NCI-H345 treated with DMSO at 0.1 percent for 48 hours (cell line): ENCODE measurements at regions not wholly inside any gene's neighbourhood (a gene's known extent, or its start where the extent isn't known, plus 50 kb on each side); places are given as distances from the start of the nearest gene placed in this dataset.

ENCODE experiments used
- DNase-seq: peaks from one replicate; lab custom pipeline; 2025; ENCODE audit not compliant: unreplicated experiment; lab: John Stamatoyannopoulos, UW

- no peak for DNase-seq
Measured at GRCh38 chr4:110953191-110953590, 330.3 kb upstream of the PITX2 start.

- no peak for DNase-seq
Measured at GRCh38 chr4:110953898-110954297, 331.0 kb upstream of the PITX2 start.

GRCh38 chr4:110955748-110956147 lies 332.9 kb upstream of the PITX2 start:
- DNase-seq: no peak

GRCh38 chr4:110959041-110959643 lies 336.3 kb upstream of the PITX2 start:
- peak; percentile 9 for DNase-seq

- DNase-seq: no peak
Measured at GRCh38 chr4:110961066-110961465, 338.2 kb upstream of the PITX2 start.

GRCh38 chr4:110962616-110963015 lies 339.7 kb upstream of the PITX2 start:
- DNase-seq: no peak

- DNase-seq: no peak
Measured at GRCh38 chr4:110963662-110964280, 340.9 kb upstream of the PITX2 start.

GRCh38 chr4:110967936-110968335 lies 345.1 kb upstream of the PITX2 start:
- no peak for DNase-seq

GRCh38 chr4:110970642-110971041 lies 347.8 kb upstream of the PITX2 start:
- no peak for DNase-seq

- DNase-seq: no peak
Measured at GRCh38 chr4:110975338-110975737, 352.5 kb upstream of the PITX2 start.

GRCh38 chr4:110977554-110977953 lies 354.7 kb upstream of the PITX2 start:
- DNase-seq: no peak

GRCh38 chr4:110978761-110979160 lies 355.9 kb upstream of the PITX2 start:
- no peak for DNase-seq

GRCh38 chr4:110982486-110982885 lies 359.6 kb upstream of the PITX2 start:
- DNase-seq: no peak

GRCh38 chr4:110988722-110989121 lies 365.8 kb upstream of the PITX2 start:
- no peak for DNase-seq

GRCh38 chr4:110989125-110989524 lies 366.2 kb upstream of the PITX2 start:
- DNase-seq: no peak

GRCh38 chr4:110994781-110995180 lies 371.9 kb upstream of the PITX2 start:
- no peak for DNase-seq

GRCh38 chr4:110998320-110998719 lies 375.4 kb upstream of the PITX2 start:
- DNase-seq: no peak

- no peak for DNase-seq
Measured at GRCh38 chr4:111011458-111011857, 388.6 kb upstream of the PITX2 start.

- DNase-seq: no peak
Measured at GRCh38 chr4:111013846-111014245, 391.0 kb upstream of the PITX2 start.

GRCh38 chr4:111014537-111014936 lies 391.7 kb upstream of the PITX2 start:
- no peak for DNase-seq

GRCh38 chr4:111016416-111016815 lies 393.5 kb upstream of the PITX2 start:
- no peak for DNase-seq

GRCh38 chr4:111018216-111018615 lies 395.3 kb upstream of the PITX2 start:
- DNase-seq: no peak

GRCh38 chr4:111020476-111020875 lies 397.6 kb upstream of the PITX2 start:
- no peak for DNase-seq
